Breast epithelium (tissue), 3 donors: ENCODE measurements at regions not wholly inside any gene's neighbourhood (a gene's known extent, or its start where the extent isn't known, plus 50 kb on each side); places are given as distances from the start of the nearest gene placed in this dataset.

Experiments
- POLR2AphosphoS5 ChIP-seq, 3 donors: sonication (generic); formaldehyde crosslinking; IDR thresholded peaks; one replicate each; pipeline ENCODE4 v1.6.1; 2017; ENCODE audit warnings: antibody characterized with exemption in 3 of 3
- TF ChIP-seq, protein P1 (sequence below), 3 donors: fragments of 450-650 bp; IDR thresholded peaks; one replicate each; pipeline ENCODE4 v1.5.1; 2016 to 2017; ENCODE audit warnings: antibody characterized with exemption in 3 of 3, mild to moderate bottlenecking in 3 of 3, moderate library complexity in 3 of 3

DNA sequence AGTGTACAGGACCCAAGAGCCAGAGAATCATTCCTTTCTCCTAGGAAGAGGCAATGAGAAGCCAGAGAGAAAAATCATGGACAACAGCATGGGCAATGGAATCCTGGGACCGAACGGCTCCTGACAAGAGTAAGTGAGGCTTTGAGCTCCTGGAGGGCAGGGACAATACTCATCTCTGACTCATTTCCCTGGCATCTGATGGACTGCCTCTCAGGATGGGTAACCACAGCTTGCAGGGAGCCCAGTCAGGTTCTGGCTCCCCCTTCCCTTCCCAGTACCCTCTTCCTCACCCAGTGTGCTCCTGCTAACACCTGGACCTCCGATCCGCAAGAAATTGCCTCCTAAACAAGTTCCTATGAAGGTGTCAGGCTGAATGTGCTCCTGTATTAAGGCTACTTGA, 51.2 kb upstream of the SORCS3 start:
- TF ChIP-seq, protein P1, sequence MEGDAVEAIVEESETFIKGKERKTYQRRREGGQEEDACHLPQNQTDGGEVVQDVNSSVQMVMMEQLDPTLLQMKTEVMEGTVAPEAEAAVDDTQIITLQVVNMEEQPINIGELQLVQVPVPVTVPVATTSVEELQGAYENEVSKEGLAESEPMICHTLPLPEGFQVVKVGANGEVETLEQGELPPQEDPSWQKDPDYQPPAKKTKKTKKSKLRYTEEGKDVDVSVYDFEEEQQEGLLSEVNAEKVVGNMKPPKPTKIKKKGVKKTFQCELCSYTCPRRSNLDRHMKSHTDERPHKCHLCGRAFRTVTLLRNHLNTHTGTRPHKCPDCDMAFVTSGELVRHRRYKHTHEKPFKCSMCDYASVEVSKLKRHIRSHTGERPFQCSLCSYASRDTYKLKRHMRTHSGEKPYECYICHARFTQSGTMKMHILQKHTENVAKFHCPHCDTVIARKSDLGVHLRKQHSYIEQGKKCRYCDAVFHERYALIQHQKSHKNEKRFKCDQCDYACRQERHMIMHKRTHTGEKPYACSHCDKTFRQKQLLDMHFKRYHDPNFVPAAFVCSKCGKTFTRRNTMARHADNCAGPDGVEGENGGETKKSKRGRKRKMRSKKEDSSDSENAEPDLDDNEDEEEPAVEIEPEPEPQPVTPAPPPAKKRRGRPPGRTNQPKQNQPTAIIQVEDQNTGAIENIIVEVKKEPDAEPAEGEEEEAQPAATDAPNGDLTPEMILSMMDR (IDR thresholded peaks at IDR 0.05): no peak
- TF ChIP-seq POLR2AphosphoS5 (IDR thresholded peaks at IDR 0.05): no peak
